GM06990 (cell line): ENCODE measurements at regions not wholly inside any gene's neighbourhood (a gene's known extent, or its start where the extent isn't known, plus 50 kb on each side); places are given as distances from the start of the nearest gene placed in this dataset.

ENCODE experiments used
- DNase-seq: peaks from one replicate; pipeline ENCODE4 v3.0.0-alpha.2; 2011; ENCODE audit not compliant: insufficient read length; ENCODE audit errors: extremely low read depth
- H3K27me3 ChIP-seq: replicated peaks from 2 replicates; pipeline ENCODE4 v1.6.0; 2011; ENCODE audit warnings: low read length; ENCODE audit not compliant: control insufficient read depth, insufficient read depth
- H3K36me3 ChIP-seq: 2 replicates; pipeline ENCODE4 v1.5.1; 2011; ENCODE audit warnings: low read length; ENCODE audit not compliant: control insufficient read depth, insufficient read depth
- H3K4me3 ChIP-seq: replicated peaks from 2 replicates; pipeline ENCODE4 v1.5.1; 2011; ENCODE audit warnings: low read depth, mild to moderate bottlenecking, control low read depth, low read length
- CTCF ChIP-seq: IDR thresholded peaks from 2 replicates; pipeline ENCODE4 v1.5.1; 2011; ENCODE audit warnings: low read length, control low read depth, mild to moderate bottlenecking, inconsistent platforms; ENCODE audit not compliant: insufficient read depth, poor library complexity, severe bottlenecking

- Histone ChIP-seq H3K4me3 (no peak overlapping the region), H3K36me3 (no peaks in the 10 kb centered on the region), H3K27me3 (no peaks in the 10 kb centered on the region)
- no peak for TF ChIP-seq CTCF
- no peak for DNase-seq
Observed at GRCh38 chr1:2879591-2879990, 78.1 kb upstream of the TTC34 start.

- TF ChIP-seq CTCF, result no peak
- Histone ChIP-seq H3K36me3 (no peaks in the 10 kb centered on the region), H3K4me3 (no peak overlapping the region), H3K27me3 (no peaks in the 10 kb centered on the region)
- no peak for DNase-seq
Observed at GRCh38 chr1:2880086-2880485, 78.6 kb upstream of the TTC34 start.

- H3K4me3 ChIP-seq, result no peak overlapping the region
- no peaks in the 10 kb centered on the region for H3K36me3 ChIP-seq
- H3K27me3 ChIP-seq, result no peaks in the 10 kb centered on the region
- no peak for DNase-seq
- TF ChIP-seq CTCF, result no peak
Observed at GRCh38 chr1:2880812-2881295, 79.4 kb upstream of the TTC34 start.

- Histone ChIP-seq H3K4me3 (no peak overlapping the region), H3K27me3 (no peaks in the 10 kb centered on the region), H3K36me3 (no peaks in the 10 kb centered on the region)
- no peak for DNase-seq
- no peak for TF ChIP-seq CTCF
Observed at GRCh38 chr1:2881556-2881955, 80.1 kb upstream of the TTC34 start.

- Histone ChIP-seq H3K27me3 (no peaks in the 10 kb centered on the region), H3K36me3 (no peaks in the 10 kb centered on the region), H3K4me3 (no peak overlapping the region)
- TF ChIP-seq CTCF, result no peak
- DNase-seq, result no peak
Observed at GRCh38 chr1:2882966-2883696, 81.6 kb upstream of the TTC34 start.
